ENCODE measurements at regions not wholly inside any gene's neighbourhood (a gene's known extent, or its start where the extent isn't known, plus 50 kb on each side); places are given as distances from the start of the nearest gene placed in this dataset.

DNA sequence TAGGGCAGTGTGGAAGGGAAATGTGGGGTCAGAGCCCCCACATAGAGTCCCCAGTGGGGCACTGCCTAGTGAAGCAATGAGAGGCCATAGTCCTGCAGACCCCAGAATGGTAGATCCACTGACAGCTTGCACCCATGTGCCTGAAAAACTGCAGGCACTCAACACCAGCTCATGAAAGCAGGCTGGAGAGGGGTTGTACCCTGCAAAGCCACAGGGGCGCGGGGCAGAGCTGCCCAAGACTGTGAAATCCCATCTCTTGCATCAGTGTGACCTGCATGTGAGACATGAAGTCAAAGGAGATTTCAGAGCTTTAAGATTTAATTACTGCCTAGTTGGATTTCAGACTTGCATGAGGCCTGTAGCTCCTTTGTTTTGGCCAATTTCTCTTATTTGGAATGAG lies 224.0 kb downstream of the TXNL1 start:
- TF ChIP-seq, protein P1, sequence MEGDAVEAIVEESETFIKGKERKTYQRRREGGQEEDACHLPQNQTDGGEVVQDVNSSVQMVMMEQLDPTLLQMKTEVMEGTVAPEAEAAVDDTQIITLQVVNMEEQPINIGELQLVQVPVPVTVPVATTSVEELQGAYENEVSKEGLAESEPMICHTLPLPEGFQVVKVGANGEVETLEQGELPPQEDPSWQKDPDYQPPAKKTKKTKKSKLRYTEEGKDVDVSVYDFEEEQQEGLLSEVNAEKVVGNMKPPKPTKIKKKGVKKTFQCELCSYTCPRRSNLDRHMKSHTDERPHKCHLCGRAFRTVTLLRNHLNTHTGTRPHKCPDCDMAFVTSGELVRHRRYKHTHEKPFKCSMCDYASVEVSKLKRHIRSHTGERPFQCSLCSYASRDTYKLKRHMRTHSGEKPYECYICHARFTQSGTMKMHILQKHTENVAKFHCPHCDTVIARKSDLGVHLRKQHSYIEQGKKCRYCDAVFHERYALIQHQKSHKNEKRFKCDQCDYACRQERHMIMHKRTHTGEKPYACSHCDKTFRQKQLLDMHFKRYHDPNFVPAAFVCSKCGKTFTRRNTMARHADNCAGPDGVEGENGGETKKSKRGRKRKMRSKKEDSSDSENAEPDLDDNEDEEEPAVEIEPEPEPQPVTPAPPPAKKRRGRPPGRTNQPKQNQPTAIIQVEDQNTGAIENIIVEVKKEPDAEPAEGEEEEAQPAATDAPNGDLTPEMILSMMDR (IDR thresholded peaks at IDR 0.05; ENCODE audit: extremely low read depth, insufficient read depth, missing control alignments) = no peak
- in situ Hi-C loops (cut with MboI; ENCODE audit: low pct_unique_long_range_greater_than_20kb, low sequenced_read_pairs, unreplicated experiment) = no loop called here

DNA sequence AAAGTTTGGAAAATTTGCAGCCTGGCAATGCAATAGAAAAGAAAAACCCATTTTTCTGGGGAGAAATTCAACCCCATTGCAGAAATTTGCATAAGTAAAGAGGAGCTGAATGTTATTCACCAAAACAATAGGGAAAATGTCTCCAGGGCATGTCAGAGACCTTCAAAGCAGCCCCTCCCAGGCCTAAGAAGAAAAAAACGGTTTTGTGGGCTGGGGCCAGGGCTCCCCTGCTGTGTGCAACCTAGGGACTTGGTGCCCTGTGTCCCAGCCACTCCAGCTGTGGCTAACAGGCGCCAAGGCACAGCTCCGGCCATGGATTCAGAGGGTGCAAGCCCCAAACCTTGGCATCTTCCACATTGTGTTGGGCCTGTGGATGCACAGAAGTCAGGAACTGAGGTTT lies 224.5 kb downstream of the TXNL1 start:
- TF ChIP-seq, protein P1 (IDR thresholded peaks at IDR 0.05; ENCODE audit: extremely low read depth, insufficient read depth, missing control alignments) = no peak
- in situ Hi-C loops (cut with MboI; ENCODE audit: low pct_unique_long_range_greater_than_20kb, low sequenced_read_pairs, unreplicated experiment) = no loop called here
- no peak for DNase-seq (ENCODE audit: low spot score)

More for the DNA sequence above, 224.0 kb downstream of the TXNL1 start:
- no peak for DNase-seq (ENCODE audit: low spot score)

DNA sequence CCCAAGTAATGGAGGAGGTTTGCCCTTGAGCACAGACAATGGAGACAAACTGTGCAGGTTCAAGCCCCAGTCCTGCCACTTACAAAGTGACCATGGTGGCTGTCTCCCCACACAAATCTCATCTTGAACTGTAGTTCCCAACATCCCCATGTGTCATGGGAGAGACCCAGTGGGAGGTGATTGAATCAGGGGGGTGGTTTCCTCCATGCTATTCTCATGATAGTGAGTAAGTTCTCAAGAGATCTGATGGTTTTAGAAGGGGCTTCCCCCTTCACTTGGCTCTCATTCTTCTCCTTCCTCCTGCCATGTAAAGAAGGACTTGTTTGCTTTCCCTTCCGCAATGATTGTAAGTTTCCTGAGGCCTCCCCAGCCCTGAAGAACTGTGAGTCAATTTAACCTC lies 225.4 kb downstream of the TXNL1 start:
- TF ChIP-seq, protein P1 (IDR thresholded peaks at IDR 0.05; ENCODE audit: extremely low read depth, insufficient read depth, missing control alignments) = no peak
- in situ Hi-C loops (cut with MboI; ENCODE audit: low pct_unique_long_range_greater_than_20kb, low sequenced_read_pairs, unreplicated experiment) = no loop called here
- no peak for DNase-seq (ENCODE audit: low spot score)

DNA sequence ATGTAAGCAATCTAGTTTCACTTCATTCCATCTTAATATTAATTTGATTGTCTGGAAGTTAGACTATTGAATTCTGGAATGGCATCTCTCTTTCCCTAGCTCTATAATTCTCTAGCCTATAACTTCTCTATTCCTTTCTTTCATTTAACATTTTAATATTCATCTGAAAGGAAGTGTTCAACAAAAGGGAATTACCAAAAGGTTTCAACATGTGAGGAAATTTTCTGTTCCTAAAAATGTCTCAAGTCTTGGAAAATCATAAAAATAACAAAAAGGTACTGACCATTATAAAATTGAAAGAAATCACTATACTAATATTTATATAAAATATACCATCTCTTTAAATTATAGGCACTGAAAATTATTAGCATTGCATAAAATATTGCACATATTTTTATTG lies 228.7 kb downstream of the TXNL1 start:
- DNase-seq (ENCODE audit: low spot score) = no peak
- in situ Hi-C loops (cut with MboI; ENCODE audit: low pct_unique_long_range_greater_than_20kb, low sequenced_read_pairs, unreplicated experiment) = no loop called here
- TF ChIP-seq, protein P1 (IDR thresholded peaks at IDR 0.05; ENCODE audit: extremely low read depth, insufficient read depth, missing control alignments) = no peak

DNA sequence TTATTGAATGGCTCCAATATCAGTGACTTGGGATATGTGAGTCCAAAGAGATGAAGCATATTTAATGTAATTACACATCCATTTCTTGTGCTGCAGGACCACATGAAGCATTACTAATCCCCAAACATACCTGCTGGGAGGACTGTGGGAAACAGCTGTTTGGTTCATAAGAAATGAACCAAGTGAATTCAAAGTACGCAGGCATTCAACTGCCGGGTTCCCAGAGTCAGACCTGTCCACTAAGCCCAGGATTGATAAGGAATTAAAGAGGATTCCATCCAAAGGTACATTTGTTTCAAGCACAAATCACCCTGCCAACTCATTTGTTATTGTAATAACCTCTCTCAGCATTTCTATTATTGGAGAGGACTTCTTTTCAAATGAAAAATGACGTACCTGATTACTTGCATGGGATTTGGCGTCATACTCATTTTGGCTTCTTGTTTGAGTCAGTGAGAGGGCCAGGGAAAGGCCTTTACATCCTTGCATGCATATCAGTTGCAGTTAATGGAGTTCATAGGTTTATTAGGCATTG lies 230.7 kb downstream of the TXNL1 start:
- in situ Hi-C loops (cut with MboI; ENCODE audit: low pct_unique_long_range_greater_than_20kb, low sequenced_read_pairs, unreplicated experiment) = no loop called here
- TF ChIP-seq, protein P1 (IDR thresholded peaks at IDR 0.05; ENCODE audit: extremely low read depth, insufficient read depth, missing control alignments) = no peak
- DNase-seq (ENCODE audit: low spot score) = no peak

DNA sequence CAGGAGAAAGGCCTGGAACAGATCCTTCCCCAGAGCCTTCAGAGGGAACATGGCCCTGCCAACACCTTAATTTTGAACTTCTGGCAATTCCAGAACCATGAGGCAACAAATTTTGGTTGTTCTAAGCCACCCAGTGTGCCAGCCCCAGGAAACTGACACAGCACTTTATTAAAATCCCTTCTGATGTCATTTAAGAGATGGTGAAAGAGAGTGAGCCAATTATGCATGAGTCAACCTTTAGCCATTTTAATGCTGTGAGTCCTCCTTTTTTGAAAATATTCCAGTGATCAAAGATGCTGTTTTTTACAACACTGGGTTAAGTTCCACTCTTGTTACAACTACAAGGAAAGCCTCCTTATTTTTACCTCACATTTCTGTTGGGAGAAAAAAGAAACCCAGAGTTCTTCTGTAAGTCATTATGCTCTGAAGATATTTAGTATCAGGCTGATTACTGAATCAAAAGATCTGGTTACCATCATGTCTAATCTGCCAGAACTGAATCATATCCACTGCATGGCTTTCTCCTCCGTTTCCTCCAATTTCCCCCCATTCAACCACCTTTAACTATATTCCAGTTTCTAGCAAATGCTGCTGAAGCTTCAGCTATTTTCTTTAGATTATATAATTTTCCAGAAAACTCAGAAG lies 235.4 kb downstream of the TXNL1 start:
- TF ChIP-seq, protein P1 (IDR thresholded peaks at IDR 0.05; ENCODE audit: extremely low read depth, insufficient read depth, missing control alignments) = no peak
- in situ Hi-C loops (cut with MboI; ENCODE audit: low pct_unique_long_range_greater_than_20kb, low sequenced_read_pairs, unreplicated experiment) = no loop called here
- DNase-seq (ENCODE audit: low spot score) = no peak
